MM.1S (cell line): ENCODE measurements at regions not wholly inside any gene's neighbourhood (a gene's known extent, or its start where the extent isn't known, plus 50 kb on each side); places are given as distances from the start of the nearest gene placed in this dataset.

Experiments used
- CTCF ChIP-seq: fragments of 300-600 bp; sonication (generic); IDR thresholded peaks from 2 replicates; pipeline ENCODE4 v1.5.1; 2016; ENCODE audit warnings: antibody characterized with exemption, low read length, mixed read lengths
- EZH2 ChIP-seq: fragments of 300-600 bp; sonication (generic); optimal IDR thresholded peaks from 2 replicates; pipeline ENCODE3; 2017; ENCODE audit warnings: low read depth, mild to moderate bottlenecking, antibody characterized with exemption, low read length, mixed read lengths
- EZH2phosphoT487 ChIP-seq: fragments of 300-600 bp; sonication (generic); IDR thresholded peaks from 2 replicates; pipeline ENCODE4 v1.6.1; 2018; ENCODE audit warnings: antibody characterized with exemption, low read length

- TF ChIP-seq CTCF (no peak; the same call in none of the 2 replicates), EZH2 (no peak), EZH2phosphoT487 (no peak)
Measured at GRCh38 chr7:29636009-29636351, 72.3 kb downstream of the PRR15 start.
